Natural killer cell treated with Interleukin-12 subunit alpha and Interleukin-12 subunit beta and Interleukin-15 and Interleukin-18, amount 100 ng/mL, for 72 hours (primary cell): ENCODE measurements at regions not wholly inside any gene's neighbourhood (a gene's known extent, or its start where the extent isn't known, plus 50 kb on each side); places are given as distances from the start of the nearest gene placed in this dataset.

Experiments
- ATAC-seq, 2 donors: fragments of 150-1000 bp; cut with Tn5 transposase in 1 of 2; sonication (Bioruptor Pico), chemical (Tn5 transposase) in 1 of 2; 2 replicates each; pipeline ENCODE4 v1.10.0; 2021
- DNase-seq: peaks from one replicate; pipeline ENCODE4 v3.0.0; 2022; ENCODE audit warnings: low spot score
- H3K27ac Mint-ChIP-seq, 2 donors: 1 replicate in 1 of 2; 2 replicates in 1 of 2; pipeline ENCODE4 v1.8.0; 2022; ENCODE audit warnings: mixed read lengths in 2 of 2, mild to moderate bottlenecking in 1 of 2, moderate library complexity in 1 of 2
- H3K27me3 Mint-ChIP-seq, 2 donors: 1 replicate in 1 of 2; 2 replicates in 1 of 2; pipeline ENCODE4 v1.8.0; 2022; ENCODE audit warnings: mixed read lengths in 2 of 2
- H3K36me3 Mint-ChIP-seq: one replicate; pipeline ENCODE4 v1.8.0; 2022; ENCODE audit warnings: mixed read lengths
- H3K4me1 Mint-ChIP-seq, 2 donors: 1 replicate in 1 of 2; 2 replicates in 1 of 2; pipeline ENCODE4 v1.8.0; 2022; ENCODE audit warnings: low read depth in 2 of 2, mixed read lengths in 2 of 2, mild to moderate bottlenecking in 1 of 2
- H3K4me3 Mint-ChIP-seq: one replicate; pipeline ENCODE4 v1.8.0; 2022; ENCODE audit warnings: mixed read lengths
- H3K9me3 Mint-ChIP-seq: 2 replicates; pipeline ENCODE4 v1.8.0; 2022; ENCODE audit warnings: mixed read lengths

DNA sequence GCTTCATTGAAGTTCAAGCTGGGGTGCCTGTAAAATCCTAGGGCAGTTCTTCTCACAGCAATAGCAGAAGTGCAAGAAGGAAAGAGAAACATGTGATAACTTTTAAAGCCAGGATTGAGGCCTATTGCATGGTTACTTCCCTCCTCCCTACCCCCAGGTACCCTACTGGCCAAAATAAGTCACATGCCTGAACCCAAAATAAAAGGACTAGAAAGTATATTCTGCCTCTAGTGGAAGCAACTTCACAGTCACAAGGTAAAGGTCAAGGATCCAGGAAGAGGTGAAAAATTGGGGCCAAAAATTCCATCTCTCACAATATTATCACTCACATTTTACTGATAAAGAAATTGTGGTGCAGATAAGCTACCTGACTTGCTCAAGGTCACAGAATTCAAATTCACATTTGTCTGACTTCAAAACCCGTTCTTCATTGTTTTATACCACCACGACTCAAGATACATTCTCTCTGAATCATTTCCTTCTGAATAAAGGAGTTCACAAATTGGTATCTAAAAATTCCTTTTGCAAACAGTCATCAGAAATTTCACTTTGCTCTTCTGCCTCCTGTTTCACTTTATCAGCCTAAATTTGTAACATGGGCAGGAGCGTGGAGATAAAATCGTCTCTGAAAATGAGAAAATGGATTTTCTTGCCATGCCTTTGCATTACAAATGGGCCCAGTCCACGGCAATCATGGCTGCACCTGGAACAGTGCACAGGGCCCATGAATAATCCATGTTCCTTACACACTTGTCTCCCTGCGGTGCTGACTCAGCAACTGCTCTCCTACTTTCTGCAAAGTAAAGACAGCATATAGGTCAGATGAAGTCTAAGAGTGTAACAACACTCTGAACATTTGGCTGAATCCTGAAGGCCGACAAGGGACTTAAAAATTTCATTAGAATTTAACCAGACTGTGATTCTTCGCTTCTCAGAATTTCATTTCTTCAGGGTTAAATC is 485.3 kb upstream of the NFIA start:
- Mint-ChIP-seq H3K9me3 (peaks cover 17% of the 10 kb centered on the region), H3K4me3 (no peak overlapping the region), H3K27me3 (peaks cover 0 to 9% of the 10 kb centered on the region in 2 donors), H3K4me1 (no peaks in the 10 kb centered on the region), H3K36me3 (no peaks in the 10 kb centered on the region), H3K27ac (no peak overlapping the region)
- ATAC-seq (no peak), DNase-seq (no peak)

DNA sequence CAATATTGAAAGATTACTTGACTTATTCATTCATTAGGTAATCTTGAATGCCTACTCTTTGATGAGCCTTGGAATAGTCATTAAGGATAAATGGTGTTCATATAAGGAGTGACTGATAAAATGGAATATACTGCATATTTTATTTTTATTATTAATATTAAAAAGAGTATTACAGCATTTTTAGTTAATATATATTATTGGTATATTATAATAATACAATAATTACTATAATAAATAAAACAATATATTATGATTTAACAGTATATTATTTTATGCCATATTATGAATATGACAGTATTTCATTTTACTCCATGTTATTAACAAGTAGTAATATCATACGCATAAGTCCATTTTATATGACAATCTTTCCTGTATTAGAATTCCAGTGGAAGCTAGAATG is 490.8 kb upstream of the NFIA start:
- DNase-seq (no peak), ATAC-seq (no peak)
- H3K4me3 Mint-ChIP-seq: no peak overlapping the region
- no peak overlapping the region for H3K27ac Mint-ChIP-seq
- H3K9me3 Mint-ChIP-seq: peaks cover 7% of the 10 kb centered on the region
- no peaks in the 10 kb centered on the region for H3K4me1 Mint-ChIP-seq
- no peaks in the 10 kb centered on the region for H3K27me3 Mint-ChIP-seq
- H3K36me3 Mint-ChIP-seq: no peaks in the 10 kb centered on the region

DNA sequence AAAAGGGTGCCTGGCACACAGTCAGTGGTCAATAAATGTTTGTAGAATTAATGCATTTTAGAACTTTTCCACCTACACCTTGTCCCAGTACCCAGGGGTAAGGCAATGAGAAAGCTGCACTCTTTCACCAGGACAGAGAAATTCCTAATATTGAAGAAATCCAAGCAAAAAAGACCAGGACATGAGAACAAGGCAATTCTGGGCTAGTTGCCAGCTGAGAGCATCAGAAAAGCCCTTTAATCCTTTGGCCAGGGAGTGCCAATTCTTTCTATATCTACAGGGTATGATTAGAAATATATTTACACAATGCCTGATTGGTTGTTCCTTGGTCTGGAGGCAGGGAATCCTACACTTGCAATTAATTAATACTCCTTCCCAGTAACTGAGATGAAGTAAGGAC is 492.4 kb upstream of the NFIA start:
- no peak overlapping the region for H3K27ac Mint-ChIP-seq
- no peaks in the 10 kb centered on the region for H3K4me1 Mint-ChIP-seq
- no peaks in the 10 kb centered on the region for H3K36me3 Mint-ChIP-seq
- no peaks in the 10 kb centered on the region for H3K9me3 Mint-ChIP-seq
- no peaks in the 10 kb centered on the region for H3K27me3 Mint-ChIP-seq
- DNase-seq: no peak
- ATAC-seq: no peak
- H3K4me3 Mint-ChIP-seq: no peak overlapping the region

DNA sequence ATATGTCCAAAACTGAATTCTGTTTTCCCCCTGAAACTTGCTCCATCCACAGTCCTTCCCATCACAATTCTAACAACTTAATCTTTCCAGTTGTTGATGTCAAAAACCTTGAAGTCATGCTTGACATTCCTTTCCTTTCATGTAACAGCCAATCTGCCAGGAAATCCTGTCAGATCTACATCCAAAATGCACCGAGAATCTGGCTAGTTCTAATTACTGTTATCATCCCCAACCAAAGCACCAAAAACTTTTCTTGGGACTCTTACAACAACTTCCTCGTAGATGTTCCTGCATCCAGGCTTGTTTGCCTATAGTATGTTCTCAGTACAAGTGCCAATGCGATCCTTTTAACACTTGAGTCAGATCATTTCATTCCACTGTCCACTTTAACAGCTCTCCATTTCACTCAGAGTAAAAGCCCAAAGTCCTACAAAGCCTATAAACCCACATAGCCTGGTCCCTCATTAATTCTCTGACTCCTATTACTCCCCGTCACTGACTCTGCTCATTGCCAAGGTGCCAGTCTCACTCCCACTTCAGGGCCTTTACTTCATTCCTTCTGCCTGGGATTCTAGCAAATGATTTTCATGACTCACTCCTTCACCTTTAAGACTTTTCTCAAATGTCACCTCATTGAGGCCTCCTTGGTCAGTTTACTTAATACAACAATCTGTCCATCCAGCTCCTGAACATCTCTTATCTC is 493.2 kb upstream of the NFIA start:
- Mint-ChIP-seq H3K4me3 (no peak overlapping the region), H3K36me3 (peaks cover 3% of the 10 kb centered on the region), H3K27ac (no peak overlapping the region), H3K27me3 (no peaks in the 10 kb centered on the region), H3K4me1 (no peaks in the 10 kb centered on the region), H3K9me3 (no peaks in the 10 kb centered on the region)
- no peak for DNase-seq
- no peak for ATAC-seq

DNA sequence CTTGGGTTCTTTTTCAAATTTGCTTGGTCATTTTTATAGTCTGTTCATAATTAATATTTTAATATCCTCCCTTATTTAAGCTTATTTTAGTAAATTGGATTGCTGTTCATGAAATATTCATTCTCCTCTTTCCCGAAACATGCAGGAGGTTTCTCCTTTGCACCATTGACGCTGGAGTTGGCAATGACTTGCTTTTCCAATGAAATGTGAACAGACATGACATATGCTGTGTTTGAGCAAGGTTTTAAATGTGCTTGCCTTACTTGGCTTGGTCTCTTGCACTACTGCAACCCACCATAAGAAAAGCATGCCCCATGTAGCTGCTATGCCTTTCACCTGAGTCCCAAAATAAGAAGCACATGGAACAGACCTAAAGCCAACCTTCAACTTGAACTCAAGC is 498.0 kb upstream of the NFIA start:
- Mint-ChIP-seq H3K27ac (no peak overlapping the region), H3K36me3 (peaks cover 9% of the 10 kb centered on the region), H3K27me3 (no peaks in the 10 kb centered on the region), H3K9me3 (no peaks in the 10 kb centered on the region), H3K4me1 (no peaks in the 10 kb centered on the region), H3K4me3 (no peak overlapping the region)
- DNase-seq: no peak
- ATAC-seq: no peak

DNA sequence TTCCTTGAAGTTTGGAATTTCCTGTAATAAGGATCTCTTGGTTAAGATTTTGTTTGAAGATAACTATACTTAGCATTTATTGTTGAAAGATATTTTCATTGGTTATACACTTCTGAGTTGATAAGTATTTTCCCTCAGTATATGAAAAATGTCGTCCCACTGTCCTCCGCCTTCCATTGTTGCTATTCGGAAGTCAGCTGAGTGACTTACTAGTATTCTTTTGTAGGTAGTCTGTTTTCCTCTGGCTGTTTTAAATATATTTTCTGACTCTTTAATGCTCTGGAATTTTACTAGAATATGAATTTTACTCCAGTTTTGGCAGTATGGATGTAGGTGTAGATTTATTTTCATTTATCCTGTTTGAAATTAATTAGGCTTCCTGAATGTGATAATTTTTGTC is 498.7 kb upstream of the NFIA start:
- Mint-ChIP-seq H3K36me3 (peaks cover 9% of the 10 kb centered on the region), H3K27me3 (no peaks in the 10 kb centered on the region), H3K4me1 (no peaks in the 10 kb centered on the region), H3K9me3 (no peaks in the 10 kb centered on the region), H3K4me3 (no peak overlapping the region), H3K27ac (no peak overlapping the region)
- ATAC-seq (no peak), DNase-seq (no peak)

DNA sequence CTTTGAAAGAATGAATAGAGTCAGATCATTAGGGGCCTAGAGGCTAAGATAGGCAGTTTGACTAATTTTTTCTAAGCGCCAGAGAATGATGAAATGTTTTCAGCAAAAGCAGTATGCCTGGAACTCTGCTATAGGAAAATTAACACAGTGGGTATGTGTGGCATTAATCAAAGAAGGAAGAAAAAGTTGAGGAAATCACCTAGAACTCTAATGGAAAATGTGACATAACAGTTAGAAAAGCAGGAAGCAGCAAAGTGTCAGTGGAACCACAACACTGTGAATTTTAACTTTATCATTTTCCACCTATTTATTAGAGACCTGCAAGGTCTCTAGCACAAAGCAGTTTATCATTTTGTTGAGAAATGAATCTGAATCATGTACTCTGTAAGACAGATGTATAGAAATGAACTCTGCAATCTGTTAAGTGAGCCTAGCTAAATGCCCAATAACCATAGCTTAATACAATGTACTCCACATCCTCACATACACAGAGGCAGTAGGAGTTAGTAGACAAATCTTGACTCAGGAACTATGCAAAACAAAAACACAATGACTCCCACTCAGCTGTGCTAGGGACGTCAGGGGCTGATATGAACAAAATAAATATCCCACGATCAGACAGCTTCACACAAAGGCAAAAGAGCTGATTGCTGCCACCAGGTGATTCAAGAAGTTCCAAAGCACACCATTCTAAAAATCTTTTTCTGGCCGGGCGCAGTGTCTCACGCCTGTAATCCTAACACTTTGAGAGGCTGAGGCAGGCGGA is 500.7 kb upstream of the NFIA start:
- ATAC-seq (no peak), DNase-seq (no peak)
- Mint-ChIP-seq H3K27me3 (no peaks in the 10 kb centered on the region), H3K9me3 (peaks cover 4% of the 10 kb centered on the region), H3K4me3 (no peak overlapping the region), H3K36me3 (peaks cover 9% of the 10 kb centered on the region), H3K27ac (no peak overlapping the region), H3K4me1 (no peaks in the 10 kb centered on the region)

DNA sequence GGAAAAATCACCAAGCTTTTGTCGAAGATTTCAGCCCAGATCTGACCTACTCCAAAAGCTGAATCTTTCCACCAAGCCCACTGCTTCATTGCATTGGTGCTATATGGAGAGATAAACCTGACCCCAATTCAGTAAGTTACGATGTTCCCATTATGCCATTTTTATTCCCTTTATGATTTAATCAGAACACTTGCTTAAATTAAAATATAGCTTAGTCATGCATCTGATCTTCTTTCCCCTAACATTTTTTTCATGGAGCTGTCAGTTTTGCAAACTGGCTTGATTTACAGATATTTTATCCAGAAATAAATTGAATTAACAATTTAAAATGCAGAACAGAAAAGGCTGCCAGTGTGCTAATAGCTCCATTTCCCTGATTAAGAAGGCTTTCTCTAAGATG is 503.5 kb upstream of the C1orf87 start:
- H3K27ac Mint-ChIP-seq: no peak overlapping the region
- no peaks in the 10 kb centered on the region for H3K36me3 Mint-ChIP-seq
- no peaks in the 10 kb centered on the region for H3K4me1 Mint-ChIP-seq
- no peaks in the 10 kb centered on the region for H3K27me3 Mint-ChIP-seq
- H3K9me3 Mint-ChIP-seq: peaks cover 4% of the 10 kb centered on the region
- no peak overlapping the region for H3K4me3 Mint-ChIP-seq
- no peak for DNase-seq
- ATAC-seq: no peak

DNA sequence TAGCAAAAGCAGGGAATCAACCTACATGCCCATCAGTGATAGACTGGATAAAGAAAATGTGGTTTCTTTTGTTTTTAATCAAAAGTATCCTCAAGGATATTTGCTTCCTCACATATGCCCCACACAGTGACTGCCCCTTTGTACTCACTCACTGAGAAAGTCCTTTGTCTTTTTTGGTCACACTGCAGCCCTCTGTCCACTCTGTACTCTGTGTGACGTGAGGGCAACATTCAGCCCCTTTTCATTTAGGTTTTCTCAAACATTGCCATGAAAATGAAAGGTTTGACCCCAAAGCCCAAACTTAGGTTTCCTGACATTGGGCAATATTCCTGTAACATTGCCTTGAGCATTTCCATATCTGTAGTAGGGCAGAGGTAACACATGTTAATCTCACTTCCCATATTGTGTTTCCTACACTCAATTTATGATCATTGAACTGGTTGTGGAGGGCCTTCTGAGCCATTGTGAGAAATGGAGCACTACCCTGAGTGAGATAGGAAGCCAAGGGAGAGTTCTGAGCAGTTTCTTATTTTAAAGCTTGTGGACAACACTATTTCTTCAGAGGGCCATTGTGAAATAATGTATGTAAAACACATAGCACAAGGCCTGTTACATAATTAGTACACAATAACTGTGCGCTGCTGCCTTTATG is 501.9 kb upstream of the C1orf87 start:
- Mint-ChIP-seq H3K4me1 (no peaks in the 10 kb centered on the region), H3K4me3 (no peak overlapping the region), H3K27me3 (no peaks in the 10 kb centered on the region), H3K27ac (no peak overlapping the region), H3K9me3 (peaks cover 6% of the 10 kb centered on the region), H3K36me3 (no peaks in the 10 kb centered on the region)
- no peak for DNase-seq
- no peak for ATAC-seq

DNA sequence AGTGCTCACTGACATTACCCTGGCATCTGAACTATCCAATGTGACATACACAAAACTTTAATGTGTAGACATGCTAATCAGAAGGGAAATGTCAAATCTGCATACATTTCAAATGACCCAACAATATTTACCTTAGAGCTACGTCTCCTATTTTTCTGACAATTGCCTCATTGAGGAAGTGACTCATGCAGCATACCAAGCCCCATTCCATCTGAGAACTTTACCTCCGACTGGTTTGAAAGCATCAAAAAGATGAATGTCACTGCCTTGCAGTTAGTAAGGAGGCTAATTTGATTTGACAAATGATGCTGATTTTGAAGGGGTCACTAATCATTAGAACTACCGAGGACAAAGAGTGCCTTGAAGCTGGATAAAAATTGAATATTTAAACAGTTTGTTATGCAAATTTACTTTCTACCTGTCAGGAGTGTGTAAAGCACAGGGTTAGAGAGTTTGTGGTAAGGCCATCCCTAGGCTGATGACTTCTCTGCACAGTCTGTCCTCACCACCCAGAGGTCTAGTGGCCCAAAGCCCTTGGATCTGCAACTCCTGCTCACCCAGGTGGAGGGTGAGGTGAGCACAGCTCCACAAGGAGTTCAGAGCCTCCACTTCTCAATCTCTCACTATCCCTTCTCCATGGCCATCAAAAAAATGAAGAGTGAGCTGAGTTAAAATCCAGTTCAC is 500.3 kb upstream of the C1orf87 start:
- DNase-seq (no peak), ATAC-seq (no peak)
- H3K27ac Mint-ChIP-seq: no peak overlapping the region
- H3K9me3 Mint-ChIP-seq: peaks cover 9% of the 10 kb centered on the region
- H3K27me3 Mint-ChIP-seq: no peaks in the 10 kb centered on the region
- no peak overlapping the region for H3K4me3 Mint-ChIP-seq
- H3K36me3 Mint-ChIP-seq: no peaks in the 10 kb centered on the region
- H3K4me1 Mint-ChIP-seq: no peaks in the 10 kb centered on the region

DNA sequence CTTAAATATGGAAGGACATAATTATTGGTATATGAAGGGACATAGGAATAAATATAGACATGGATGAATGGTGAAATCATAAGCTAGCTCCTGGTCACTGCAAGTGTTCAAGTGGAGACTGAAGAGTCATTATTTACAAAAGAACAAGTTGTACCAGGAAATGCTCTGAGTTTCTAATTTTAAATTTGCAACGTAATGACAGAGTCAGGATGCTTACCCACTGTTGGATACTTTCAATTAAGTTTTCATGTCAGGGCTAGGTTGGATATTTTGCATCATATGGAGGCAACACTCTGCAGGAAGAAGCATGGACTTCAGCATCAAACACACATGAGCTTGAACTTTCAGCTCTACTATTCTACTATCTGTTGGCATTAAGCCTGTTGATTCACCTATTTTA is 499.6 kb upstream of the C1orf87 start:
- Mint-ChIP-seq H3K4me3 (no peak overlapping the region), H3K27me3 (peaks cover 0 to 2% of the 10 kb centered on the region in 2 donors), H3K9me3 (peaks cover 9% of the 10 kb centered on the region), H3K4me1 (no peaks in the 10 kb centered on the region), H3K27ac (no peak overlapping the region), H3K36me3 (no peaks in the 10 kb centered on the region)
- ATAC-seq (no peak), DNase-seq (no peak)

DNA sequence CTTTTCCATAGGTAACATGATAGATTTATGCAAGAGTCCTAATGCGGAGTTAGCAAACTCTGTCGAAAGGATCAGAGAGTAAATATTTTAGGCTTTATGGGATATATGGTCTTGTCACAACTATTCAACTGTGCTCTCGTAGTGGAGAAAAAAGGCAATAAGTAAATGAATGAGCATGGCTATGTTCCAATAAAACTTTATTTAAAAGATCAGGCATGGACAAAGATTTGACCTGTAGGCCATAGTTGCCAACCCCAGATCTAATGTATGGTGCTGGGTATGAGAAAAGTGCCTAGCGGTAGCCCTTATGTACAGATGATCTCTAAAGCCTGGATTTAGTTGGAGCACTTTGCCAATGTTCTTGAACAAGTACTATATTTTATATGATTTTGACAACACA is 498.8 kb upstream of the C1orf87 start:
- H3K4me3 Mint-ChIP-seq: no peak overlapping the region
- no peak overlapping the region for H3K27ac Mint-ChIP-seq
- no peak for ATAC-seq
- H3K27me3 Mint-ChIP-seq: peaks cover 0 to 2% of the 10 kb centered on the region in 2 donors
- peaks cover 6% of the 10 kb centered on the region for H3K9me3 Mint-ChIP-seq
- DNase-seq: no peak
- H3K4me1 Mint-ChIP-seq: no peaks in the 10 kb centered on the region
- no peaks in the 10 kb centered on the region for H3K36me3 Mint-ChIP-seq

DNA sequence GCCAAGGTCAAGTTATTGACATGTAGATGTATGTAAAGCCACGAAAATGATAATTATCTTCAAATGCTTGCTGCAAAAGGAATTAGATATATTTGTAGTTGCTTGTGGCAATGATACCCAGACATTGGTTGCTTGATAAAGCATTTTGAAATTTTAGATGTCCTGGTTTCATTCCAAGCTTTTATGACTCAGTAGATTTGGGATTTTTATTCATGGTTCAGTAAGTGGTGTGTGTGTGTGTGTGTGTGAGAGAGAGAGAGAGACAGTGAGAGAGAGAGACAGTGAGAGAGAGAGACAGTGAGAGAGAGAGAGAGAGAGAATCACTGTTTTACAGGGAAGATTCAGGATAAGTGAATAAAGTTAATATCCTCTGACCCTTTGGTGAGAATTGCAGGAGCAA is 498.2 kb upstream of the C1orf87 start:
- peaks cover 0 to 2% of the 10 kb centered on the region in 2 donors for H3K27me3 Mint-ChIP-seq
- H3K4me3 Mint-ChIP-seq: no peak overlapping the region
- DNase-seq: no peak
- H3K27ac Mint-ChIP-seq: no peak overlapping the region
- H3K4me1 Mint-ChIP-seq: no peaks in the 10 kb centered on the region
- peaks cover 6% of the 10 kb centered on the region for H3K9me3 Mint-ChIP-seq
- no peak for ATAC-seq
- no peaks in the 10 kb centered on the region for H3K36me3 Mint-ChIP-seq
